ENCODE measurements at regions not wholly inside any gene's neighbourhood (a gene's known extent, or its start where the extent isn't known, plus 50 kb on each side); places are given as distances from the start of the nearest gene placed in this dataset.
"Not testable (repeated sequence)": the region's sequence is repeated elsewhere in the genome, so short reads cannot be mapped to it uniquely, and the experiment has no call there.

DNA sequence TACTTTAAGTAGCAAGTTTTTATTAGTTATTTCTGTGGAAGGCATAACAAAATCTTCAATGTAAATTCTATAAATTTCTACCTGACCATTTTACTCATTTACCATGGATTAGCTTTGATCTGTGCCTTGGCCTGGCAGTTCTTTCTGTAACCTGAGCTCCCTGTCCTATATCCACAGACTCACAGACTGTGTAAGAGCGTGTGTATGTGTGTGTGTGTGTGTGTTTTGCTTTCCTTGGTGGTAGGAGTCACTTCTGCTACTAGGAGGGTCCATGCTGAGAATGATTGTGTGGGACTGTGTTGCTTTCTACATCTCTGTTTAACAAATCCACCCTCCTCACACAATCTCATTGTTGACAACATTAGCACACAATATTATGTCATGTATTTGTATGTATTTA lies 221.2 kb upstream of the PELI2 start:
- no peak for DNase-seq (ENCODE audit: low read depth in 3 of 3)

DNA sequence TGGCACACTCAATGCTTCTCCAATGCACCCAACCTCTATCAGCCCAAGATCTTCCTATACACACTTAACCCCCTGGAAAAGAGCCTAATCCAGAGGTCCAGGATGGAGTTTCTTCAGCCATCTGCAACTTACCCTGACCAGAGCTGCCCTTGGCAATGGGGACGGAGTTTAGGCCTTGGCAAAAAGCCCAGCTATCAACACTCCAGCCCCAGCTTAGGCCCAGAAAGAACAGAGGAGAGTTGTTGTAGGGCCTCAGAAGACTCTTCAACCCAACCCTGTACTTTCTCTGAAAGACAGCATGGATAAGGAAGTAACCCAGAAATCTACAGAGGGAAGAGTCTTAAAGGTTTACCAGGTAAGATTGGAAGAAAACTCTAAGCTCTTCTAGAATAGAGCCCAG lies 219.3 kb upstream of the PELI2 start:
- DNase-seq (ENCODE audit: low read depth in 3 of 3), result no peak

DNA sequence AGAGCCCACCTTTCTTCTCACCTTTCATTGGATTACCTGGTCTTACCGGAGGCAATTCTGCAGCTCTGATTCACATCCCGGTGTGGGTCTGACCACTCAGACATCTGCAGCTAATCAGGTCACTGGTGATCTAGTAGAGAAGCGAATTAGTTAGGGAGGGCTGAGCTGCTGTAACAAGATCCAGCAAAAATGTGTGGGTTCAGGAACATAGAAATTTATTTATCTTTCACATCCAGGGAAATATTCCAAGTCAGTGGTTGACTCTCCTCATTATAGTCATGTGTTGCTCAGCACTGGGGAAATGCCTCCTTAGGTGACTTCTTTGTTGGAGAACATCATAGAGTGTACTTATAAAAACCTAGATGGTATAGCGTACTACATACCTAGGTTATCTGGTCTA lies 218.7 kb upstream of the PELI2 start:
- DNase-seq (ENCODE audit: low read depth in 3 of 3), result no peak

- DNase-seq (ENCODE audit: low read depth in 3 of 3), result no peak
Measured at GRCh38 chr14:55900749-55901148, 217.5 kb upstream of the PELI2 start.

DNA sequence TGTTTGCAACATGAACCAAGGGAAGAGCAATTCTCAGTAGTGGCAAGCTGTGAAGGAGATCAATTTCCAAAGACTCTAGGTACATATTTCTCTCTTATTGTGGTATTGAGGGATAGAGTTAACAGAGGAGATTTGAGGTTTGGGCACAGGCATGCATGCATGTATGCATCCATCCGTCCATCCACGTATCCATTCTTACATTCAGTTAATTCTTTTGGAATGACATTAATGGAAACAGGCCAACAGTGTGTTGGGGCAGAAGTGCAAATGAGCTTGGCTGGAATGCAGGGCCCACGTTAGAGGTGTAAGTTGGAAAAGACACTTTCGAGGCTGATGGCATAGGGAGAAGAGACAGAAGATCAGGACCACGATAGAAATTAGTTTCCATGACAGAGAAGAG lies 216.9 kb upstream of the PELI2 start:
- no peak for DNase-seq (ENCODE audit: low read depth in 3 of 3)

DNA sequence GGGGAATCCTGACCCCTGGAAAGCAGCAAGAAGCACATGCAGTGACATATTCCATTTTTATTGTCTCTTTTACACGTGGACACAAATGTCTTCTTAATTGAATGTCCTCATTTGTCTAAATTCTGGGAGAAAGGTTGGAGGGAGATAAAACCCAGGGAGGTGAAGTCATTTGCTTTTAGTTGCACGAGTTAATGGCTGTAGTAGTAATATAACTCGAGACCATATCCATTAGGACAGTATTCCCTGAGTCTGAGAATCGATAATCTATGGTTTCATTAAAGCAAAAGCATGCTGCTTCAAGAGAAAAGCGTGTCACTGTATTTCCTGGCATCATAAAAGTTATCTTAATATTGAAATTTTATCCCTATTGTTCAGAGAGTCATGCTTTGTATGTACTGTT lies 216.0 kb upstream of the PELI2 start:
- no peak for DNase-seq (ENCODE audit: low read depth in 3 of 3)

DNA sequence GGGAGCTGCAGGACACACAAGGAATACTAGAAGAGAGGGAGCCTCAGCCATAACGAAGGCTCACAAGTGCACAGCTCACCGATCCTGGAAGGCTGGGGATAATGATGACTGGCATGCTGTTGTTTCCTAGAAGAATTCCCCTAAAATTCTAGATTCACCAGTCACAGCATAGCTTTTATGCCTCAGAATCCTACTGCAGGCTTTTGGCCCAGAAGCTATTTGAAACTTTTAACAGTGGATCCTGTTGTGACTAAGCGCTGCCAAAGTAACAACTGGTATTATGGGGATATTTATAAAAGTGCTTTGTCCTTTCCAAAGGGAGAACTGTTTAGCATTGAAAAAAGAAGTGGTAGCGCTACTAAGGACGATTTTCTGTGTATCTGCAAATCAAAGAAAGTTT lies 214.1 kb upstream of the PELI2 start:
- DNase-seq (ENCODE audit: low read depth in 3 of 3), result no peak

DNA sequence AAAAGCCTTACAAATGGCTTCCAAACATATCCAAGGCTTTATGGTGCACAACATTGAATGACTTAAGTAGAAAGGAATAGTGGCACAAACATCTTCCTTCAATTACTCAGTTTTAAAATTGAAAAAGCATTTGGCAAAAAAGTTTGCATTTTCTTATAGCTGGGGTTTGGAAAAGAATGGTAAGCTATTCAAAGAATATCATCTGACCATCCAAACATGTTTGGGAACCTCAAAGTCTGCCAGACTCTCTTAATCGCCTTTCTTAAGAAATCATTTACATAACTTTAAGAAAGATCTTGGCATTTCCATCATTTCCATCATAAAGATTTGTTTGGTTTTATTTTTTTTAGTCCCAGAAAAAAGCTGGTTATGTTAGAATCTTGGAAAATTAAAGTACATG lies 210.1 kb upstream of the PELI2 start:
- DNase-seq (ENCODE audit: low read depth in 3 of 3), result no peak

DNA sequence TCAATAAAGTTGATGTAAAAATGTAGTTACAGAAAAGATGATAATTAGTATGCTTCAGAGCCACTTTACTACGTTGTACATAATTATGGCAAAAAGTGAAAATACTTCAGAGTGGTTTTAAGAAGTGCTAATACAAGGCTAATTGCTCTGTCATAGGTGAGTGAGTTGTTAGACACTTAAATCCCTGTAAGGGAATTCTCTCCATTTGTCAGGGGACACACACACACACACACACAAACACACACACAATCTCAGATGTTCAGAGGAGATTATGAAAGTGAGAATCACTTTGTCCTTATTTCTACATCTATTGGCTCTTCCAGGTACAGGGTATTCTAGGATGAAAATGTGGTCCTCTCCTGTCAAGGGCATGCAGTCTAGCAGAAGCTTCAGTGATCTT lies 208.3 kb upstream of the PELI2 start:
- no peak for DNase-seq (ENCODE audit: low read depth in 3 of 3)

DNA sequence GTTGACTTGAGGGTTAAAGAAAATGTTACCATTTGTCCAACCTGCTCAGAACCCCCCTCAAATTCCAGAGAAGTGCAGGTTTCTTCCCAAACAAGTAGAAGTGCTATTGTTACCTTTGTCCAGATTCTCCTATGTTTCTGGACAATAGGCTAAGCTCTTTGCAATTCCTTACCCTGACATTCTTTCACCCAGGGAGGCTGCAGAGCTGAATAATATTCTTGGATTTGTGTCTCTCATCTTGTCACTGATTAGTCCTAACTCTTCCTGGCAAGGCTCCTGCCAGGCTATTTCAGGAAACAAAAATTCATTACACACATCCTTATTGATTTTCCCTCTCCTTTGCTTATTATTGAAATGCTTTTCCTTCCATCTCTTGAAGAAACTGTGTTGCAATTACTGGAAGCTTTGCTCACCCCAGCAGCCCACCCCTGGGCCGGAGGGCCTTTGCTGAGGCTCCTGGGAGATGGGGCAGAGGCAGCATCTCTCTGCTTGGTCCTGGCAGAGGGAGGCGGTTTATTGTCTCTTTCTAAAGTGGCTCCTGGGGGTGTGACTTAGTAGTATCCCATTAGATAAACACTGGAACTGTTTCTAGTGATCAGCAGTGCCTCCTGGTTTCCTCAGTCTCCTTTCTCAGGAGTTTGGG lies 207.5 kb upstream of the PELI2 start:
- no peak for DNase-seq (ENCODE audit: low read depth in 3 of 3)

DNA sequence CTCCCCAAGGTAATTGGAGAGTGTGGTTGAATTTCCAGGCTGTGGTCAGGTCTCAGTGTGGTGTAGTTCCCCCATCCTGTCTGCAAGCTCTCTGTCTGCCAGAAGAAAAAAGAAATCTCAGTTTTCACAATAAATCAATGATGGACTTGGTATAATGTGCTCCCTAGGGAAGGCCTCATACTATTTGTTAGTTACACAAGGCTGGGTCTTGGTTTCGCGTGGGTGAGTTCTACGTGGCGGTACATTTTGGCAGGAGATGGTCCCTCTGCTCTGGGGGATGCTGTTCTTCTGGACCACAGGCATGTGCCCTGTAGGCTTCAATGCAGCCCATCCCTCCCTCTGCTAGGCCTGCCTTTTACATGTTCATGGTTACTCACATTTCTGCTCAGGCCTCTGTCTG lies 206.4 kb upstream of the PELI2 start:
- DNase-seq (ENCODE audit: low read depth in 3 of 3), result no peak

- DNase-seq (ENCODE audit: low read depth in 3 of 3), result no peak
Measured at GRCh38 chr14:55912344-55912743, 205.9 kb upstream of the PELI2 start.

DNA sequence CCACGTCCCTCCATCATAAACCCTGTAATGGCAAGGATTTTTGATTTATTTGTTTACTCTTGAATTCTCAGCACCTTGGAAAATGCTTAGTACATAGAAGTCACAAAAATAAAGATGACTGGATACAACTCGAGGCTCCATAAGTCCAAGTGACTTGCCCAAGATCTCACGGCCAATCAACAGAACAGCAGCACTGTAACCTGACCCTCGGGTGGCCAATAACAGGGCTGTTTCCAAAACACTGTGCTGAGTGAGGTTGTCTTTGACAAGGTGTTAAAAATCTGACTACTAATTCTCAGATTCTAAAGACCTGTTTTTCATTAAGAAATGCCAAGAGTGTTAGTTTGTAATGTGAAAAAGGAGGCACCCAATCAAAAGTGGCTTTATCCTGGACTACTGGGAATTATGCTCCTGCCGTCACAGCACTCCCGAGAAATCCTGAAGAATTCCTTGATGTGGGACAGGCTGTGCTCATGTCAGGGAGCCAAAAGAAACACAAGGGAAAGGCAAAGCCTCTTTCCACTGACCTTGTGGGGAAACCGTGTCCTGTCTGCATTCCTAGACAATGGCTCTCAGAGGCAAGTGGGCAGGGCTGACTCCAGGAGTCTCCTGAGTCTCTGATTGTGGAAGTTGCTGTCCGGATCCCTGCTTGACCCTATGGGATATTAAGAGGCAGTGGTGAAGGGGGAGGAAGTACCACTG lies 204.7 kb upstream of the PELI2 start:
- no peak for DNase-seq (ENCODE audit: low read depth in 3 of 3)

GRCh38 chr14:55914771-55915170 lies 203.4 kb upstream of the PELI2 start:
- no peak for DNase-seq (ENCODE audit: low read depth in 3 of 3)

DNA sequence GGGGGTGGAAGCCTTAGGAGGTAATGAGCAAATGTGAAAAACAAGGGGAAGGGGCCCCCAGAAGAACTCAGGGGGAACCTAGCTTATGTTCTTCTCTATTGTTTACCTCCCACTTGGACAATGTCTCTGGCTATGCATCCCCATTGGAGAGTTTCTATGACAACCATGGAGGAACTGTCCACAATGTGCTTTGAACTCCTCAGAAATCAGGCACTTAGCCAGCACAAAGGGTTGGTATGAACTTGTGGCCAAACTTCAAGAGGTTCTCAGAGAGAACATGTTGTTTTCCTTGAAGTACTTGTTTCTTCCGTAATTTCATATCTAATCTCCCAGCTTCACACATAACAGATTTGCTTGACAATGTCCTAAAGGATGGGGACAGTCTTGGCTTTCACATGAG lies 202.8 kb upstream of the PELI2 start:
- DNase-seq (ENCODE audit: low read depth in 3 of 3), result no peak

DNA sequence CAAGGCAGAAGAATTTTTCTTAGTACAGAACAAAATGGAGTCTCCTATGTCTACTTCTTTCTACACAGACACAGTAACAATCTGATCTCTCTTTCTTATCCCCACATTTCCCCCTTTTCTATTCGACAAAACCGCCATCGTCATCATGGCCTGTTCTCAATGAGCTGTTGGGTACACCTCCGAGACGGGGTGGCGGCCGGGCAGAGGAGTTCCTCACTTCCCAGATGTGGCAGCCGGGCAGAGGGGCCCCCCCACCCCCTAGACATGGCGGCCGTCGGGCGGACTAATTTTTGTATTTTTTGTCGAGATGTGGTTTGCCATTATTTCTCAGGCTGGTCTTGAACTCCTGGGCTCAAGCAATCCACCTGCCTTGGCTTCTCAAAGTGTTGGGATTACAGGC lies 198.4 kb upstream of the PELI2 start:
- DNase-seq (ENCODE audit: low read depth in 3 of 3), result not testable (repeated sequence)

- DNase-seq (ENCODE audit: low read depth in 3 of 3), result no peak
Measured at GRCh38 chr14:55921511-55921910, 196.7 kb upstream of the PELI2 start.

- DNase-seq (ENCODE audit: low read depth in 3 of 3), result no peak
Measured at GRCh38 chr14:55926007-55926406, 192.2 kb upstream of the PELI2 start.

GRCh38 chr14:55927028-55927427 lies 191.2 kb upstream of the PELI2 start:
- DNase-seq (ENCODE audit: low read depth in 3 of 3), result no peak

DNA sequence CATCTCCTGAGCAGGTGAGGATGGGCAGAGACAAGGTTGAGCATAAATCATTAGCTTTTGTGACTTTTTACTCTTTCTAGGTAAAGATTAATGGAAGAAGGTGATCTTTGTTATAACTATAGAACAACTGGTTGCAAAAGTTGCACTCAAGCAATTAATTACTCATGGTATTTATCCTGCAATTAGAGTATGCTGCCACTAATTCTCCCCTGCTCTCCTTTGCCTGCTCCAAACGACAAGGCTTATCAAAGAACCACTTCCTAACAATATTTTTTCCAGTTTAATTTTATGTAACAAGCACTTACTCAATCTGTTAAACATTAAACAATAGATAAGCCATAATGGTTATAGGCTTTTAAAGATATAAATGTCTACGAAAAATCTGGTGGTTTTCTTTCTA lies 189.9 kb upstream of the PELI2 start:
- no peak for DNase-seq (ENCODE audit: low read depth in 3 of 3)

GRCh38 chr14:55929136-55929535 lies 189.1 kb upstream of the PELI2 start:
- DNase-seq (ENCODE audit: low read depth in 3 of 3), result no peak

DNA sequence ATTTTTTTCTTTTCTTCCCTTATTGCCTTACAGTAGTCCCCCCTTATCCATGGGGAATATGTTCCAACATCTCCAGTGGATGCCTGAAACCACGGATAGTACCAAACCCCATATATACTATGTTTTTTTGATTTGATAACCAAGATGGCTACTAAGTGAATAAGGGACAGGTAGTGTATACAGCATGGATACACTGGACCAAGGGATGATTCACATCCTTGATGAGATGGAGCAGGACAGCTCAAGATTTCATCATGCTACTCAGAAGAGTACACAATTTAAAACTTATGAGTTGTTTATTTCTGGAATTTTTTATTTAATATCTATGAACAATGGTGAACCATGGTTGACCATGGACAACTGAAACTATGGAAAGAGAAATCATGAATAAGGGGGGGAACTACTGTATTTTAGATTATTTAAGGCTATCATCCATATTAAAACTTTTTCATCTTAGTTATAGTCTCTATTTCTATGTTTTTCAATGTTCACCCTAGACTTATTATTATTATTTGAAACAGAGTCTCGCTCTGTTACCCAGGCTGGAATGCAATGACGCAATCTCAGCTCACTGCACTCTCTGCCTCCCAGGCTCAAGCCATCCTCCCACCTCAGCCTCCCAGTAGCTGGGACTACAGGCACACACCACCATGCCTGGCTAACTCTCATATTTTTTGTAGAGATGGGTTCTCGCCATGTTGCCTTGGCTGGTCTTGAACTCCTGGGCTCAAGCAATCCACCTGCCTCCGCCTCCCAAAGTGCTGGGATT lies 188.0 kb upstream of the PELI2 start:
- DNase-seq (ENCODE audit: low read depth in 3 of 3), result no peak

DNA sequence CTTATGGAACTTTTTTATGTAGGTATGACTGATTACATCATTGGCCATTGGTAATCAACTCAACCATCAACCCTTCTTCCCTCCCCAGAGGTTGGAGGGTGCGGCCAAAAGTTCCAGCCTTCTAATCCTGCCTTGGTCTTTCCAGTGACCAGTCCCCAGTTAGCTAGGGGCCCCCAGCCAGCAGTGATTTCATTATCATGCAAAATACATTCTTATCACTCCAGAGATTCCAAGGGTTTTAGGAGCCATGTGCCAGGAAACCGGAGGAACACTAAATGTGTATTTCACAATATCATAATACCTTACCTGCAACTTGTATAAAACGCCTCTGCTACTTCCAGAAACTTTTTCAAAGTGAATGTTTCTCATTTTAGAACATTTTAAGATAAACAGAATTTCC lies 181.5 kb upstream of the PELI2 start:
- no peak for DNase-seq (ENCODE audit: low read depth in 3 of 3)
